Natural killer cell (primary cell): ENCODE measurements at regions not wholly inside any gene's neighbourhood (a gene's known extent, or its start where the extent isn't known, plus 50 kb on each side); places are given as distances from the start of the nearest gene placed in this dataset.

Experiments
- ATAC-seq, 3 donors: fragments of 150-1000 bp in 2 of 3; fragments of 200-7000 bp in 1 of 3; cut with Tn5 transposase; 1 replicate in 1 of 3; 2 replicates in 2 of 3; pipeline ENCODE4 v1.10.0; 2021; ENCODE audit warnings: mild to moderate bottlenecking in 2 of 3, moderate library complexity in 2 of 3
- DNase-seq, 2 donors: peaks; one replicate each; pipeline versions ENCODE4 v3.0.0 to v3.0.0-alpha.2; 2013 to 2021; ENCODE audit warnings: mixed read lengths in 1 of 2
- H3K27ac ChIP-seq: one replicate; pipeline ENCODE4 v1.5.1; 2013; ENCODE audit warnings: mild to moderate bottlenecking, low read length
- H3K27me3 ChIP-seq: one replicate; pipeline ENCODE4 v1.6.1; 2013; ENCODE audit warnings: low read length; ENCODE audit not compliant: control insufficient read depth, insufficient read depth
- H3K36me3 ChIP-seq: one replicate; pipeline ENCODE4 v1.6.1; 2013; ENCODE audit warnings: low read length; ENCODE audit not compliant: control insufficient read depth, insufficient read depth
- H3K4me1 ChIP-seq: one replicate; pipeline ENCODE4 v1.6.1; 2013; ENCODE audit warnings: low read length; ENCODE audit not compliant: control insufficient read depth, insufficient read depth
- H3K4me3 ChIP-seq: one replicate; pipeline ENCODE4 v1.5.1; 2013; ENCODE audit warnings: low read length
- H3K9me3 ChIP-seq: one replicate; pipeline ENCODE4 v1.6.1; 2013; ENCODE audit warnings: low read length; ENCODE audit not compliant: control insufficient read depth, insufficient read depth
- H3K27ac Mint-ChIP-seq, 2 donors: one replicate each; pipeline ENCODE4 v1.8.0; 2022; ENCODE audit warnings: mild to moderate bottlenecking in 2 of 2, mixed read lengths in 2 of 2, moderate library complexity in 1 of 2
- H3K27me3 Mint-ChIP-seq, 2 donors: one replicate each; pipeline ENCODE4 v1.8.0; 2022; ENCODE audit warnings: low read depth in 2 of 2, mixed read lengths in 2 of 2
- H3K36me3 Mint-ChIP-seq: one replicate; pipeline ENCODE4 v1.8.0; 2022; ENCODE audit warnings: mixed read lengths
- H3K4me1 Mint-ChIP-seq, 2 donors: one replicate each; pipeline ENCODE4 v1.8.0; 2022; ENCODE audit warnings: mixed read lengths in 2 of 2
- H3K4me3 Mint-ChIP-seq: one replicate; pipeline ENCODE4 v1.8.0; 2022; ENCODE audit warnings: mild to moderate bottlenecking, moderate library complexity, mixed read lengths
- H3K9me3 Mint-ChIP-seq, 2 donors: one replicate each; pipeline ENCODE4 v1.8.0; 2022; ENCODE audit warnings: mixed read lengths in 2 of 2
- WGBS: methylation state at CpG from one replicate; pipeline ENCODE4 v1.1.7; 2013; ENCODE audit warnings: missing lambda C conversion rate; ENCODE audit not compliant: insufficient coverage; 5-methylcytosine and 5-hydroxymethylcytosine counted together
- intact Hi-C: fragments of 100-400 bp; cut with micrococcal nuclease; formaldehyde crosslinking; loops from one replicate; pipeline ENCODE4 v1.14.2; 2022
- TF ChIP-seq, protein P1 (sequence below): fragments of 200-600 bp; IDR thresholded peaks from one replicate; pipeline ENCODE4 v1.8.0; 2022; ENCODE audit warnings: antibody characterized with exemption

DNA sequence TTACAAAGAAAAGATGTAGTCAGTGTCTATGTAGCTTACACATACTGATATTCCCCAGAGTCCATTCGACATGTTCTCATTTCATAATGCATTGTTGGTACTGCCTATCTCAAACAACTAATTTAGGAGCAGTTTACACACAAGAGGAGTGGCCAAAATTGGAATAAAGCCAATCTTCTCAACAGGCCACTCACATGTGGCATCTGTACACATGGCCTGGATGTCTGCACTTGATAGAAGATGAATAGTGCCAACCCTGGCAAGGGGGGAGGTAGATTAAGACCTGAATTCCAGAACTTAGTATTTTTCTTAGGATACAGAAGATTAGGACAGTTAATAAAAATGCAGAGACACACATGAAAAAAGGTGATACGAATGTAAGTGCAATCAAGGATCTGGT lies 125.3 kb upstream of the STARD3NL start:
- Mint-ChIP-seq H3K4me1 (no peaks in the 10 kb centered on the region), H3K27me3 (peaks cover 17 to 22% of the 10 kb centered on the region in 2 donors)

DNA sequence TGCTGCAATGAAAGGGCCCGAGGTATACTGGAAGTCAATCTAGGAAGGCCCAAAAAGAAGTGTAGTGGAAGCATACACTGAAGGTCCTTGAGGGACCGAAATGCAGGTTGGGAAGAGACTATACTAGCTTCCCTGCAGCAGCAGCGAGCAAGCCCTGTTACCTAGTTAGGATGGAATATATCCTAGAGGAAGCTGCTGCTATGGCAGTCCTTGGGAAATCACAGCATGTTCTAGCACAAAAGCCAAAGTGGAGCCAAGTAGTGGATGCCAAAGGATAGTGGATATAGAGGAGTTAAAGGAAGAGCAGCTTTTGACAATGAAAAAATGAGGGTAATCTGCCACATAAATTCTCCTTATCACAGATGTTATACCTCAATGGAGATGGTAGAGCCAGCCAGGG lies 123.8 kb upstream of the STARD3NL start:
- no peak for ATAC-seq
- Mint-ChIP-seq H3K27me3 (peaks cover 10 to 17% of the 10 kb centered on the region in 2 donors), H3K9me3 (no peaks in the 10 kb centered on the region), H3K4me1 (no peaks in the 10 kb centered on the region), H3K36me3 (no peaks in the 10 kb centered on the region), H3K4me3 (no peak overlapping the region), H3K27ac (no peak overlapping the region)
- Histone ChIP-seq H3K9me3 (no peaks in the 10 kb centered on the region), H3K4me1 (no peaks in the 10 kb centered on the region), H3K27ac (no peak overlapping the region), H3K27me3 (no peaks in the 10 kb centered on the region), H3K4me3 (no peak overlapping the region), H3K36me3 (no peaks in the 10 kb centered on the region)
- 88% methylated on average over 3 of the region's 3 CpGs for WGBS
- TF ChIP-seq, protein P1, sequence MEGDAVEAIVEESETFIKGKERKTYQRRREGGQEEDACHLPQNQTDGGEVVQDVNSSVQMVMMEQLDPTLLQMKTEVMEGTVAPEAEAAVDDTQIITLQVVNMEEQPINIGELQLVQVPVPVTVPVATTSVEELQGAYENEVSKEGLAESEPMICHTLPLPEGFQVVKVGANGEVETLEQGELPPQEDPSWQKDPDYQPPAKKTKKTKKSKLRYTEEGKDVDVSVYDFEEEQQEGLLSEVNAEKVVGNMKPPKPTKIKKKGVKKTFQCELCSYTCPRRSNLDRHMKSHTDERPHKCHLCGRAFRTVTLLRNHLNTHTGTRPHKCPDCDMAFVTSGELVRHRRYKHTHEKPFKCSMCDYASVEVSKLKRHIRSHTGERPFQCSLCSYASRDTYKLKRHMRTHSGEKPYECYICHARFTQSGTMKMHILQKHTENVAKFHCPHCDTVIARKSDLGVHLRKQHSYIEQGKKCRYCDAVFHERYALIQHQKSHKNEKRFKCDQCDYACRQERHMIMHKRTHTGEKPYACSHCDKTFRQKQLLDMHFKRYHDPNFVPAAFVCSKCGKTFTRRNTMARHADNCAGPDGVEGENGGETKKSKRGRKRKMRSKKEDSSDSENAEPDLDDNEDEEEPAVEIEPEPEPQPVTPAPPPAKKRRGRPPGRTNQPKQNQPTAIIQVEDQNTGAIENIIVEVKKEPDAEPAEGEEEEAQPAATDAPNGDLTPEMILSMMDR = no peak
- intact Hi-C loops = no loop called here
- no peak for DNase-seq

More for the DNA sequence above, 125.3 kb upstream of the STARD3NL start:
- Histone ChIP-seq H3K27me3 (no peaks in the 10 kb centered on the region), H3K9me3 (no peaks in the 10 kb centered on the region), H3K36me3 (no peaks in the 10 kb centered on the region), H3K4me1 (no peaks in the 10 kb centered on the region), H3K27ac (no peak overlapping the region), H3K4me3 (no peak overlapping the region)
- no peak for DNase-seq
- no peak overlapping the region for H3K4me3 Mint-ChIP-seq
- no peaks in the 10 kb centered on the region for H3K9me3 Mint-ChIP-seq
- H3K27ac Mint-ChIP-seq = no peak overlapping the region
- no peaks in the 10 kb centered on the region for H3K36me3 Mint-ChIP-seq
- WGBS = 86% methylated on average over 2 of the region's 2 CpGs
- ATAC-seq = no peak
- TF ChIP-seq, protein P1 = no peak
- intact Hi-C loops = no loop called here

DNA sequence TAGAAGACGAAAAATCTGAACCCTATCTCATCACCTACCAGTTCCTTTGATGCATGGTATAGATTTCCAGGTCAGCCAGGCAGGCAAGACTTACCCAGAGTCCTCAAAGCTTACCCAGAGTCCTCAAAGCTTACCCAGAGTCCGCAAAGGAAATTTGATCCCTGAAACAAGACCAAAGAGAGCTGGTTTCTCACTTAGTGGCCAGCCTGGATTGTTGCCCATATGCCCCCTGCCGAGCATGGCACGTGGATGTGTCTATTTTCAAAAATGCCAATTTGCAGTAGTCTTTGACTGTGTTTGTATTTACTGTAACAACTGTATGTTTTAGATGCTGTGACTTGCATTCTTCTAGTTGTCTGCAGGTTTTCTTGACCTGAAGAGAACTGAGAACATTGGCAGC lies 120.2 kb upstream of the STARD3NL start:
- Mint-ChIP-seq H3K36me3 (no peaks in the 10 kb centered on the region), H3K4me1 (no peaks in the 10 kb centered on the region), H3K27me3 (peaks cover 17 to 21% of the 10 kb centered on the region in 2 donors), H3K9me3 (no peaks in the 10 kb centered on the region), H3K27ac (no peak overlapping the region), H3K4me3 (no peak overlapping the region)
- Histone ChIP-seq H3K4me3 (no peak overlapping the region), H3K36me3 (no peaks in the 10 kb centered on the region), H3K4me1 (no peaks in the 10 kb centered on the region), H3K27me3 (no peaks in the 10 kb centered on the region), H3K27ac (no peak overlapping the region), H3K9me3 (no peaks in the 10 kb centered on the region)
- intact Hi-C loops = no loop called here
- TF ChIP-seq, protein P1 = no peak
- DNase-seq (no peak), ATAC-seq (no peak)
- WGBS = 82% methylated on average over 4 of the region's 4 CpGs

DNA sequence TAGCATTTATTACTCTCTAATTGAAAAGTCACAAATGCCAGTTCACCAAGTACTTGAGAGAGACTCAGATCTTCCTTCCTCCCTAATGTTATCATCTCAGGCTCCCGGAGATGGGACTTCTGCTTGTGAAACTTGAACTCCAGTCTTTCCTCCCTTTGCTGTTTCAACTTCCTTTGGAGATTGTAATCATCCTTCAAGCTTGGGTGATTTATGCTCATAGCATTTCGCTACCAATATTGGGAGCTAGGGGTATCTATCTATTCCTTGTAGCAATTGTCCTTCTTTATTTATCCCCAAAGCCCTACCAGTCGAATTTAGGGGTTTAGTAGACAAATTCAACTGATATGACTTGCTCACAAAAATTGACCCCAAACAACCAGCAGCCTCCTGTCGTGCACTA lies 117.9 kb upstream of the STARD3NL start:
- intact Hi-C loops = no loop called here
- no peak overlapping the region for H3K4me3 ChIP-seq
- H3K36me3 ChIP-seq = no peaks in the 10 kb centered on the region
- H3K4me1 ChIP-seq = no peaks in the 10 kb centered on the region
- TF ChIP-seq, protein P1 = no peak
- ATAC-seq (no peak), DNase-seq (no peak)
- no peaks in the 10 kb centered on the region for H3K4me1 Mint-ChIP-seq
- no peaks in the 10 kb centered on the region for H3K9me3 Mint-ChIP-seq
- no peak overlapping the region for H3K27ac Mint-ChIP-seq
- H3K36me3 Mint-ChIP-seq = no peaks in the 10 kb centered on the region
- H3K27me3 ChIP-seq = no peaks in the 10 kb centered on the region
- WGBS = 54% methylated on average over 3 of the region's 4 CpGs
- H3K4me3 Mint-ChIP-seq = no peak overlapping the region
- H3K27ac ChIP-seq = no peak overlapping the region
- no peaks in the 10 kb centered on the region for H3K9me3 ChIP-seq
- peaks cover 7% of the 10 kb centered on the region in 2 donors for H3K27me3 Mint-ChIP-seq
